Activated T-cell treated with anti-CD3 and anti-CD28 coated beads for 4 hours (primary cell): ENCODE measurements at regions not wholly inside any gene's neighbourhood (a gene's known extent, or its start where the extent isn't known, plus 50 kb on each side); places are given as distances from the start of the nearest gene placed in this dataset.

Source experiments
- DNase-seq: peaks from one replicate; pipeline ENCODE4 v3.0.0-alpha.2; 2020

DNA sequence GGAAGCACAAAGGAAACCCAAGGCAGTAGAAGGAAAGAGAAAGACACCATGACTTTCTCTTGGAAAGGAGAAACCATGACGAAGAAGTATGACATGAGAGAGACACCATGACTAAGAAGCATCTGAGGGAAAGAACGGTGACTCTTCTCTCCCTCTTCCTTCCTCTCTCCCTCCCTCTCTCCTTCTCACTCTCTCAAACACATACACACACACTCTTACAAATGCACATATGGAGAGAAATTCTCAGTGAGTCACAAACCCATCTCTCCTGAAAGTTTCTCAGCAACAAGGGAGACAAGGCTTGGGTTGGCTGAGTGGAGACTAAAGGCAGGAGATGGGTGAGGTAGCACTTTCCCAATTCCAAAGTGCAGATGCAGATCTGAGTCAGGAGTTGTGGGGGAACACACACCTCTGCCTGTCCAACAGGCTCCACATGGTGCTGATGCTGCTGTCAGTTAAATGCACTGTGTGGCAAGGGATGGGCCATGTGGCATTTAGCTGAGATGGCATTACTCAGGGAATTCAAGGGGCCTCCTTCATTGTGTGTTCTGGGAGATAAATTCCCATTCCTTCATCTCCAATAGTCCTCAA lies 336.7 kb upstream of the C16orf82 start:
- no peak for DNase-seq

DNA sequence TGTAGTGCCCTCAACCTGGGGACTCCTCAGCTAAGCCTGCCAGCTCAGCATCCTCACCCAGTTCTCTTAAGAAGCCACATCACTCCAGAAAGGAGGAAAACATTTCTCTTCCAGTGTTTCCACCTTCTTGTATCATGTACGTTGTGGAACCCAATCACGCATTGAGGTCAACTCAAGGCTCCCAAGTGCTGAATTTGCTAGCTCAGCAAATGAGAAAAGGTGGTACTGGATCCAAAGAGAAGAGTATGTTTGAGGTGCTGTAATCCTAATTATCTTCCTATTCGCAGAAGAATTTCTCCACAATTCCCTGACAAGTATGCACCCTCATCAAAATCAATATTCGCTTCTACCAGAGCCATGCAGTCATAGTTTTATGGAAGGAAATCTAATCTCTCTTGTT lies 335.0 kb upstream of the C16orf82 start:
- no peak for DNase-seq

GRCh38 chr16:26733710-26734109 lies 333.0 kb upstream of the C16orf82 start:
- DNase-seq: no peak

DNA sequence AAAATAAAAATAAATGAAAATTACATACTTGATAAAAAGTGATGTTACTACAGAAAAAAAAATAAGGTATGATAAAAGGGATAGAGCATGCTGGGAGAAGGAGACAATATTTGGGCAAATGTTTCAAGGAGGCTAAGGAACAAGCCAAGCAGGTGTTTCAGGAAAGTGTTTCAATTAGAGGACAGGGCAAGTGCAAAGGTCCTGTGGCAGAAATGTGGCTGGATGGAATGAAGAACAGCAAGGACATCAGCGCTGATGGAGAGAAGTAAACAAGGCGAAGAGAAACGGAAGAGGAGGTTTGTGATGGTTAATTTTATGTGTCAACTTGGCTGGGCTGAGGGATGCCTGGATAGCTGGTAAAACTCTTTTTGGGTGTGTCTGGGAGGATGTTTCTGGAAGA lies 331.2 kb upstream of the C16orf82 start:
- DNase-seq: no peak

DNA sequence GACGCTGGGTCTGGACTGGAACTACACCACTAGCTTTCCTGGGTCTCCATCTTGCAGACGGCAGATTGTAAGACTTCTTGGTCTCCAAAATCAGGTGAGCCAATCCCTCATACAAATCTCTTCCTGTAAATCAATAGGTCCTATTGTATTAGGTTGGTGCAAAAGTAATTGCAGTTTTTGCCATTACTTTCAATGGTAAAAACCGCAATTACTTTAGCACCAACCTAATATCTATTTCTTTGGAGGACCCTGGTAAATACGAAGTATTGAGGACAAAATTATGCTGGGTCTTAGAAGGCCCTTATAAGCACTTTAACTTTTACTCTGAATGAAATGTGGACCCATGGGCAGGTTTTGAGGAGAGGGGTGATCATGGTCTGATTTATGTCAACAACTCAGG lies 330.6 kb upstream of the C16orf82 start:
- DNase-seq: no peak

DNA sequence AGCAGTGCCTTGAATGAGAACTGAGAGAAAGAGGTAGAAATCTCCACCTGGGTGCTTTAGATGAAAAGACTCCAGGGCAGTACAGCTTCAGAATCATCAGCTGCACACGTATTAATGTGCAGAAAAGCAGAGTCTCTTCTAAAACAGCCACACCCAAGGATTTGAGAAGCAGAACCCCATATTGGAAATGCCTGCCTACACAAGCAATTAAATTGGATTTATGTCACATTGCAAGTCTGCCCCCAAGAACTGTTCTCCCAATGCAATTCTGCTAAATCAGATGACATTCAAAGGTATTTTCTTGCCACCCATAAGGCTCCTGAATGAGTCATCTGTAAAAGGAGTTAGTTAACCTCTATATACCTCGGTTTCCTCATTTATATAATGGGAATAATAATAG lies 326.0 kb upstream of the C16orf82 start:
- DNase-seq: no peak

GRCh38 chr16:26742040-26742439 lies 324.7 kb upstream of the C16orf82 start:
- DNase-seq: no peak

- no peak for DNase-seq
Observed at GRCh38 chr16:26744430-26744829, 322.3 kb upstream of the C16orf82 start.

DNA sequence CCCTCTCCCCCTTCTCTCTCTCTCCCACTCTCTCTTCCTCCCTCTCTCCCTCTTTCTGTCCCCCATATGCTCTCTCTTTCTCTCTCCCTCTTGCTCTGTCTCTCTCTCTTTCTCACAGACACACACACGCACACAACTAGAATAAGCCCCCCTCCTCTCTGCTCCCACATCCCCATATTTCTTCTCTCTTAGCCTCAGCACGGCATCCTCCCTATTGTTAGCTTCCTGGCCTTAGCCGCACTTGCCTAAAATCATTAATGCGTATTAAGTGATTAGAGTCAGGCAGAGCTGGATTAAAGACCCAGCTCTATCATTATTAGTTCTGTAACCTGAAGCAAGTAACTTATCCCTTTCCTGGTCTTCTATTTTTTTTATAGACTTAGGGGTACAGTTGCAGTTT lies 319.0 kb upstream of the C16orf82 start:
- DNase-seq: no peak

- no peak for DNase-seq
Observed at GRCh38 chr16:26749072-26749471, 317.7 kb upstream of the C16orf82 start.

GRCh38 chr16:26752166-26752565 lies 314.6 kb upstream of the C16orf82 start:
- DNase-seq: no peak

- DNase-seq: no peak
Observed at GRCh38 chr16:26756633-26757032, 310.1 kb upstream of the C16orf82 start.

- DNase-seq: no peak
Observed at GRCh38 chr16:26762594-26762993, 304.1 kb upstream of the C16orf82 start.

DNA sequence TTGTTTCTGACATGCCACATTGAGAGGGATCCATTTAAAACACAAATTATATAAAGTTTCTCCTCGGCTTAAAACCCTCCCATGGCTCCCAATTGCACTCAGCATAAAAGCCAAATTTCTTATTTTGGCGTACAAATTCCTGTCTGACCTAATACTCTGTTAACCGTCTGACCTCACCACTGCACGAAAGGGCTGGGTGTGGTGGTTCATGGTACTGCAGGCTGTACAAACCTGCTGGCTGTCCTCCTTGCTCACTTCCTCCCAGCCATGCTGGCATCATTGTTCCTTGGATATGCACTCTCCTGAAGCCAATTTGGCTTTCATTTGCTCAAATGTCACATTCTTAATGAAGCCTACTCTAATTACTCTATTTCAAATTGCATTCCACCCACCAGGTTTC lies 301.6 kb upstream of the C16orf82 start:
- no peak for DNase-seq

GRCh38 chr16:26768385-26769010 lies 298.2 kb upstream of the C16orf82 start:
- DNase-seq: no peak

GRCh38 chr16:26770547-26770946 lies 296.2 kb upstream of the C16orf82 start:
- DNase-seq: no peak

DNA sequence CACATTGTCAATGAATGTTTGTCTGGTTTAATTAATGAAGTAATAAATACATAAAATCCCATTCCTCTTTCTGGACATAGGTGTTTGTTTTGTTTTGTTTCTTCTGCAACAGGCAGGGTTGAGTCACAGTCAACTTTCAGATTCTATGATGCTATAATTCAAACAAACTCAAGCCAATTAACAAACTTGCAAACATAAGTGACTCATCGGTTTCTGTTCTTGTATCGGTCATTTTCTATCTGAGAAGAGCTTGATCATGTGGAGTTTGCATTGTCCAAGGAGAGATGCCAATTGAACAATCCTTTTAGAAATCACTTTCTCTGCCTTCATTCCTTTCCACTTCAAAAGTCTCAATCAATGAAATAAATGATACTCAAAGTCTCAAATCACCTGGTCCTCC lies 294.2 kb upstream of the C16orf82 start:
- no peak for DNase-seq

DNA sequence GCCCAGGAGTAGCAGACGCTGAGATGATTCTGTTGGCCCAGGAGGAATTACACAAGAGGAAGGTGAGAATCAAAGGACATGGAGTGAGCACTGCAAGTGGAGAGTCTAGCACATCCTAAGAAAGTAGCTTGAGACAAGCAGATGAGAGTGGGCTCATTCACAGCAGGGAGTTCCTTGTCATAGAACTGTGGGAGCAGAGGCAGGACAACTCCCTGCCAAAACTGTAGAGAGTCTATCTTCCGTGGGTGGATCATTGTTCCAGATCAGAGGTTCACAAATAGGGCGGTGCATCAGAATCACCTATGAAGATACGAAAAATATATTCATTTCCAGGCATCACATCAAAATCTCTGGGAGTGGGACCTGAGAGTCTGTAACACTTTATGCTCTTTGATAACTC lies 288.9 kb upstream of the C16orf82 start:
- DNase-seq: no peak

GRCh38 chr16:26787924-26788323 lies 278.8 kb upstream of the C16orf82 start:
- no peak for DNase-seq

- DNase-seq: no peak
Observed at GRCh38 chr16:26791169-26791568, 275.6 kb upstream of the C16orf82 start.

DNA sequence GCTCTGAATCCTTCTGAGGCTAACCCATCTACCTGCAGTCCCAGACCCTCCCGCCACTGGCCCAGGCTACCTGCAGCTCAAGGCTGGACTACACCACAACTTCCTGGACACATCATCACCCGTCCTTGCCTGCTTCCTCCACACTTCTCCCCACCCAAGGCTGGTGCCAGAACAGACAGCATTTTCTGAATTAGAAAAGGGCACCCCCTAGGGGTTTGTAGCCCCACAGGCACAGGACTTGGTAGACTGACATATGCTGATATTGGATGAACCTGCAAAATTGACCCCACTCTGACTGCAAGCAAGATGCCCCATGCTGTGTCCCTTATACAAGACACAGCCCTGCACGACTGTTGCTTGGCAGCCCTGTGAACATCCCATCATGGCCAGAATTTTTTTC lies 271.5 kb upstream of the C16orf82 start:
- no peak for DNase-seq

- no peak for DNase-seq
Observed at GRCh38 chr16:26801628-26802027, 265.1 kb upstream of the C16orf82 start.

GRCh38 chr16:26802440-26802839 lies 264.3 kb upstream of the C16orf82 start:
- DNase-seq: no peak

- DNase-seq: no peak
Observed at GRCh38 chr16:26802965-26803364, 263.8 kb upstream of the C16orf82 start.

DNA sequence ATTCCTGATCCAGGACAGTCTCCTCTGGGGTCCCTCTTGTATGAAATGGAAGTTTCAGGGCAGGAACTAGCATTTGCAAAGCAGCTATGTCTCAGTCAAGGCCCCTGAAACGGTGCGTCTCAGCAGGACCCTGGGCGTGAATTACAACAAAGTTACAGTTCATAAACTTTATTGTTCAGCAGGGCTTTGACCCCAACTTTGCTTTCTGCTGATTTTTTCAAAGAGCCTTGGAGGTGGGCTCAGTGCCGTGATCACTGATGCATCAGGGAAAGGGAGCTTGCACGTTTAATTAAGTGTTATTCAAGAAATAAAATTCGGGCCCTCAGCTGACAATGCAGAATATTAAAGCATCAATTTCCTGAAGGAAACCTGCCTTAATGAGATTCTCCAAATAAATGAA lies 260.1 kb upstream of the C16orf82 start:
- no peak for DNase-seq
